NCI-H2081 treated with DMSO at 0.1 percent for 48 hours (cell line): ENCODE measurements at regions not wholly inside any gene's neighbourhood (a gene's known extent, or its start where the extent isn't known, plus 50 kb on each side); places are given as distances from the start of the nearest gene placed in this dataset.

Experiments
- DNase-seq: peaks from one replicate; lab custom pipeline; 2025; lab: John Stamatoyannopoulos, UW

- no peak for DNase-seq
These were observed 151.6 kb upstream of the PRSS58 start for GRCh38 chr7:142409471-142409870.

GRCh38 chr7:142408794-142409193 lies 150.9 kb upstream of the PRSS58 start:
- DNase-seq, result no peak

GRCh38 chr7:142407939-142408570 lies 150.2 kb upstream of the PRSS58 start:
- DNase-seq, result no peak

GRCh38 chr7:142405122-142405765 lies 147.4 kb upstream of the PRSS58 start:
- no peak for DNase-seq

GRCh38 chr7:142401951-142402350 lies 144.1 kb upstream of the PRSS58 start:
- no peak for DNase-seq

GRCh38 chr7:142400042-142400533 lies 142.2 kb upstream of the PRSS58 start:
- DNase-seq, result no peak

GRCh38 chr7:142391191-142391992 lies 133.5 kb upstream of the PRSS58 start:
- no peak for DNase-seq

- no peak for DNase-seq
These were observed 131.7 kb upstream of the PRSS58 start for GRCh38 chr7:142389544-142389943.

GRCh38 chr7:142385491-142386340 lies 127.9 kb upstream of the PRSS58 start:
- DNase-seq, result peak; percentile 18

- no peak for DNase-seq
These were observed 126.7 kb upstream of the PRSS58 start for GRCh38 chr7:142384493-142384922.

GRCh38 chr7:142383841-142384492 lies 126.1 kb upstream of the PRSS58 start:
- no peak for DNase-seq

- DNase-seq, result no peak
These were observed 124.0 kb upstream of the PRSS58 start for GRCh38 chr7:142381727-142382390.

GRCh38 chr7:142380069-142380468 lies 122.2 kb upstream of the PRSS58 start:
- DNase-seq, result no peak

GRCh38 chr7:142379201-142379885 lies 121.5 kb upstream of the PRSS58 start:
- no peak for DNase-seq

GRCh38 chr7:142377567-142377966 lies 119.7 kb upstream of the PRSS58 start:
- no peak for DNase-seq

GRCh38 chr7:142376356-142376997 lies 118.6 kb upstream of the PRSS58 start:
- no peak for DNase-seq

- no peak for DNase-seq
These were observed 118.0 kb upstream of the PRSS58 start for GRCh38 chr7:142375710-142376313.

- no peak for DNase-seq
These were observed 114.9 kb upstream of the PRSS58 start for GRCh38 chr7:142372727-142373126.
